Epithelial cell of esophagus (primary cell): ENCODE measurements at regions not wholly inside any gene's neighbourhood (a gene's known extent, or its start where the extent isn't known, plus 50 kb on each side); places are given as distances from the start of the nearest gene placed in this dataset.

Source experiments
- DNase-seq: peaks from one replicate; pipeline ENCODE4 v3.0.0; 2010; ENCODE audit warnings: low read depth
- H3K4me3 ChIP-seq: 2 replicates; pipeline ENCODE4 v1.5.1; 2011; ENCODE audit warnings: mild to moderate bottlenecking, low read length, control low read depth
- TF ChIP-seq, protein P1 (sequence below): IDR thresholded peaks from 2 replicates; pipeline ENCODE4 v1.5.1; 2011; ENCODE audit warnings: low read depth, mild to moderate bottlenecking, low read length, control low read depth, inconsistent platforms; ENCODE audit not compliant: insufficient read depth; ENCODE audit errors: missing control alignments

DNA sequence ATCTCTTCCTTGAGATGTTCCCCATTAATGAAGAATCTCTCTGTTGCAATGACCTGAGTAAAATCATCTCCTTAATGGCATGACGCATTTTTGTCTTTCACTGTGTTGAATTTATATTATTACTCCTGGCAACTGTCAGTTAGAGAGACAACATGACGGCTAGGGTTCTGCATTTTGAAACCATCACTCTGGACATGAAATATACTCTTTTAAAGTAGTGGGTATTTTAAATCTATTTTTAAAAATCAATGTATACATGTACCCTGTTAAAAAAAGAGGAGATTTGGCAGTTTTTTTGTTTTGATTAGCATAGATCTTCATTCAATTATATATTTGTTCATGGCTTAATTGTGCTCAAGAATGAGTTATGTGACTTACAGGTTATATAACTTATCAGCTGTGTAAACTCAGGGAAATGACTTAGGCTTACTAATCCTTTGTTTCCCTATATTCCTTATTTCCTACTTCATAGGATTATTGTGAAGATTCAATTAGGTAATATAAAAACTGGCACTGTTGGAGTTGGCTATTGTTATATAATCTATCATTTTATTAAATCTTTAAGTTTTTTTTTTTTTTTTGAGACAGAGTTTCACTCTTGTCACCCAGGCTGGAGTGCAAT is 632.0 kb upstream of the SPRY2 start:
- no peak for DNase-seq
- TF ChIP-seq, protein P1, sequence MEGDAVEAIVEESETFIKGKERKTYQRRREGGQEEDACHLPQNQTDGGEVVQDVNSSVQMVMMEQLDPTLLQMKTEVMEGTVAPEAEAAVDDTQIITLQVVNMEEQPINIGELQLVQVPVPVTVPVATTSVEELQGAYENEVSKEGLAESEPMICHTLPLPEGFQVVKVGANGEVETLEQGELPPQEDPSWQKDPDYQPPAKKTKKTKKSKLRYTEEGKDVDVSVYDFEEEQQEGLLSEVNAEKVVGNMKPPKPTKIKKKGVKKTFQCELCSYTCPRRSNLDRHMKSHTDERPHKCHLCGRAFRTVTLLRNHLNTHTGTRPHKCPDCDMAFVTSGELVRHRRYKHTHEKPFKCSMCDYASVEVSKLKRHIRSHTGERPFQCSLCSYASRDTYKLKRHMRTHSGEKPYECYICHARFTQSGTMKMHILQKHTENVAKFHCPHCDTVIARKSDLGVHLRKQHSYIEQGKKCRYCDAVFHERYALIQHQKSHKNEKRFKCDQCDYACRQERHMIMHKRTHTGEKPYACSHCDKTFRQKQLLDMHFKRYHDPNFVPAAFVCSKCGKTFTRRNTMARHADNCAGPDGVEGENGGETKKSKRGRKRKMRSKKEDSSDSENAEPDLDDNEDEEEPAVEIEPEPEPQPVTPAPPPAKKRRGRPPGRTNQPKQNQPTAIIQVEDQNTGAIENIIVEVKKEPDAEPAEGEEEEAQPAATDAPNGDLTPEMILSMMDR = no peak
- H3K4me3 ChIP-seq = no peak overlapping the region

DNA sequence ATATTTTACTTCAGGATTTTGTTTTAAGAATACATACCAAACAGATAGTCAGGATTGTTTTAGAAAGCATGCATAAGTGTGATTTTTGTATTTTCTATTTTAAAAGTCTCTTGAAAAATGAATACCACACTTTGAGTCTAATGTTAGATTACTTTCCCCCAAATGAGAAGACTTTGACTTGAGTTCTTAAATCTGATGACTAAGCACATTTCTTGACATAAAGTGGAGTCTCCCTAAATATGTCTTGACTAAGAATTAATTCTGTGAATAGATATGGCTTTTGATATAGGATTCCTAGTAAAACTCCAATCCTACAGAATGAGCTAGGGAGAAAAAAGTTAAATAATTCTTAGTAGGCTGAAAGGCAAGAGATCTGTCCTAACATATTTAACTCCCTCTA is 624.2 kb upstream of the SPRY2 start:
- DNase-seq = no peak
- no peak overlapping the region for H3K4me3 ChIP-seq
- TF ChIP-seq, protein P1 = no peak

DNA sequence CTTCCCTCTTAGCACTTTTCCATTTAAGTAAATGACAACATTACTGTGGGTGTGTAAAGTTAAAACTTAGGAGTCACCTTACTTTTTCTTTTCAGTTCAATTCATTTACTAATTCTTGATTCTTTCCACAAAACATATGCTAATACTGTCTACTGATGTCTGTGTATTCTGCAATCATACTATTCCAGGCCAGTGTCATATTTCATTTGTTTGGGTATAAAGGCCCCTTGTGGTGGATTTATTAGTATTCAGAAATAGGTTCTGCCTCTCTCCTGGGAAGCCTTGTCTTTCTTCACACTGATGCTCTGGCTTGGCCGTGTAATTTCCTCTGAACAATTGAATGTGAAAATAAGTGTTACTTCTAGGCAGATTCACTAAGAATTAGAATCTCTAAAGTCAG is 621.9 kb upstream of the SPRY2 start:
- DNase-seq = no peak
- TF ChIP-seq, protein P1 = no peak
- H3K4me3 ChIP-seq = no peak overlapping the region

DNA sequence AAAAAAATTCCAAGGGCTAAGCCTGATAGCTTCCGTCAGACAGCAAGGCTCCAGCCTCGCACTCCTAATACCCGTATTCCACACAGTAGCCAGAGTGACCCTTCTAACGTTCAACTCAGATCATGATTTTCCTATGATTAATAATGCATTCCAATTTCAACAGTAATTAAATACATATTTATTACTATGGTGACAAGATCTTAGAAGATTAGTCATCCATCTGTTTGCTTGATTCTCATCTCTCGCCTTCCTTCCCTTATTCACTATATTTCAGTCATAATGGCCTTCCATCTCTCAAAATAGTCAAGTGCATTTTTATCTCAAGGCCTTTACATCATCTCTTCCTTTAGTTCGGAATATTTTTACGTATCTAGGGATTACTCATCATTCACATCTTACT is 621.2 kb upstream of the SPRY2 start:
- peak; percentile 37 for DNase-seq
- H3K4me3 ChIP-seq = no peak overlapping the region
- TF ChIP-seq, protein P1 = no peak

DNA sequence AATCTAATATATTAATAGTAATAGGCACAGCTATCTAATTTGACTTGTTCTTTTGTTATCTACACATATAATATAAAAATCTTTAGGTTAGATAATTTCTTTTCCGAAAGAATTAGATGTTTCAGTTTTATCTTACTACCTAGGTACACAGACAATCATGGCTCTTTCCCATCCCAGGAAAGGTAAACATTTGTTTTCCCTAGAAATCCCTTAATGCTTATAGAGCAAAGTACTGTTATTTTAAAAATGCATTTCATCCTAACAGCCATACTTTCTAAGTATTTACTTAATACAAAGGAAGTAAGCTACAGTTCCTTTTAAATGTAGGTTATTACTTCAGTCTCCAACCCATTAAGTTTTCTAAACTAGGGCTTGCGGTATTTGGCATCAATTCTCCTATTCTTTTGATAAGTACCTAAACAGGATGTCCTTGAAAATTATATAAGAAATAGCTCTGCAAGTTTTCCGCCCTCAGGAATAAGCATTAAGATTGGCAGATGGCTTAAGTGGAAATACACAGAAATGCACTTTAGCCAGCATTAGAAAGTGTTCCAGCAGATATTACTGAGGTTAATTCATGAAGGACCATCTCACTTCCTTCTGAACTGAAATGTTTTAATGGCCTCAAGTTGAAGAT is 616.2 kb upstream of the SPRY2 start:
- H3K4me3 ChIP-seq = no peak overlapping the region

DNA sequence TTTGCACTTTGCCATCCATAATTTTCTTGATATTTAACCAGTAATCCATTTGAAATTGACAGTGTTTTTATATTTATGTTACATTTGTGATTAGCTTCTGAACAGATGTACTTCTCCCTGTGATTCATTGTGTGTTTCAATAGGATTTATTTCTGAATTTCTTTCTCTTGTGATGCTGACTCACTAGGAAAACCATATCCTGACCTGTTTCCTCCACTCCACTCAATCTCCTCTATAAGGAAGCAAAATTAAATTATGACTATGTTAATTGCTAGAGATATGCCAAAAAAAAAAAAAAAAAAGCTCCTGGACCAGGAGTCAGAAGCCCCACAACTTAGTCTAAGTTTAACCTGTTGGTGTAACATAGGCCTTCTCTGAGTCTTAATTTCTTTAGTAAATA is 614.6 kb upstream of the SPRY2 start:
- TF ChIP-seq, protein P1 = no peak
- DNase-seq = peak; percentile 58
- H3K4me3 ChIP-seq = no peak overlapping the region

More for the DNA sequence above, 616.2 kb upstream of the SPRY2 start:
- TF ChIP-seq, protein P1 = no peak
- DNase-seq = no peak

DNA sequence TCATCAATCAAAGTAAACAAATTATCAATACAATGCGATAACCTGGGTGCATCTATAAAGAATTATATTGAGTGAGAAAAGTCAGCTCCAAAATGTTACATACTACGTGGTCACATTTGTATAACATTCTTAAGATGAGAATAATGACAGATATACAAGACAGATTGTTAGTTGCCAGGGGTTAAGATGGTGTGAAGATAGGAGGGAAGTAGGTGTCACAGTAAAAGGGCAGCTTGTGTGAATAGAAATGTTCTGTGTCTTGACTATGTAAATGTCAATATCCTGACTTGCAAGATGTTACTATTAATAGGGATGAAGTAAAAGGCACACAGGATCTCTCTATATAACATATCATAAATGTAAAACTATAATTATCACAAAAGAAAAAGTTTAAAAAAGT is 611.2 kb upstream of the SPRY2 start:
- H3K4me3 ChIP-seq = no peak overlapping the region
- TF ChIP-seq, protein P1 = no peak
- no peak for DNase-seq
